K562 (cell line): ENCODE measurements at regions not wholly inside any gene's neighbourhood (a gene's known extent, or its start where the extent isn't known, plus 50 kb on each side); places are given as distances from the start of the nearest gene placed in this dataset.

ENCODE experiments used
- ATAC-seq: fragments of 200-7000 bp; cut with Tn5 transposase; 3 replicates; pipeline ENCODE4 v1.9.1; 2020; ENCODE audit warnings: moderate library complexity
- BruUV-seq: library from RNA; stranded (reverse); fragments of 400-500 nt; replicated peaks from 2 replicates; lab custom pipeline; 2021; lab: Mats Ljungman, UMichigan
- CTCF ChIA-PET: fragments of 300-600 bp; formaldehyde crosslinking; extraction: SDS; loops from one replicate; lab custom pipeline; 2021; ENCODE audit warnings: low intra/inter-chr PET ratio; lab: Yijun Ruan, JAX
- POLR2A ChIA-PET: fragments of 300-600, 350-650 bp; sonication (Branson Sonifier 250); formaldehyde crosslinking; extraction: SDS; loops from one replicate; lab custom pipeline; 2021; ENCODE audit warnings: antibody characterized with exemption, inconsistent platforms; lab: Yijun Ruan, JAX
- DNase-seq, 4 experiments: peaks; one replicate each; pipeline versions ENCODE4 v3.0.0 to v3.0.0-alpha.2; 2011 to 2018; ENCODE audit warnings: low spot score in 3 of 4, mixed read lengths in 3 of 4; ENCODE audit errors: extremely low read depth in 1 of 4
- FAIRE-seq: peaks from 2 replicates; lab custom pipeline; 2011; peaks lifted over from hg19 to GRCh38; lab: Jason Lieb, UNC
- H2AFZ ChIP-seq: 2 replicates; pipeline ENCODE4 v1.6.0; 2011; ENCODE audit warnings: low read depth, low read length, control low read depth, inconsistent platforms
- H3K27ac ChIP-seq: fragments of 200-600 bp; 3 replicates; pipeline ENCODE4 v1.8.0; 2011; ENCODE audit warnings: low read depth, mild to moderate bottlenecking, control low read depth, inconsistent platforms, low read length, moderate library complexity, mixed read lengths; ENCODE audit errors: extremely low read depth
- H3K27me3 ChIP-seq, 2 experiments: fragments of 300-600 bp in 1 of 2; 2 replicates in 1 of 2; 3 replicates in 1 of 2; pipeline versions ENCODE4 v1.6.0 to v1.8.0; 2011; ENCODE audit warnings: inconsistent platforms in 2 of 2, low read length in 2 of 2, mild to moderate bottlenecking in 1 of 2, mixed read lengths in 1 of 2, moderate library complexity in 1 of 2; ENCODE audit not compliant: control insufficient read depth in 2 of 2, insufficient read depth in 2 of 2
- H3K36me3 ChIP-seq: fragments of 300-600 bp; 3 replicates; pipeline ENCODE4 v1.8.0; 2011; ENCODE audit warnings: mild to moderate bottlenecking, low read length, inconsistent platforms; ENCODE audit not compliant: control insufficient read depth, insufficient read depth
- H3K4me1 ChIP-seq, 2 experiments: fragments of 200-600 bp in 1 of 2; replicated peaks in 1 of 2; 2 replicates in 1 of 2; 3 replicates in 1 of 2; pipeline versions ENCODE4 v1.5.1 to v1.8.0; 2011; ENCODE audit warnings: inconsistent platforms in 2 of 2, low read length in 2 of 2, mild to moderate bottlenecking in 1 of 2, mixed read lengths in 1 of 2, moderate library complexity in 1 of 2; ENCODE audit not compliant: control insufficient read depth in 2 of 2, insufficient read depth in 2 of 2
- H3K4me2 ChIP-seq: 2 replicates; pipeline ENCODE4 v1.6.1; 2011; ENCODE audit warnings: low read length, control low read depth, inconsistent platforms, mixed read lengths; ENCODE audit not compliant: insufficient read depth
- H3K4me3 ChIP-seq: fragments of 200-600 bp; sonication (generic), shearing (Covaris generic); 2 replicates; pipeline ENCODE4 v1.5.1; 2016; ENCODE audit warnings: control low read depth, inconsistent platforms
- H3K79me2 ChIP-seq: fragments of 200-600 bp; 3 replicates; pipeline ENCODE4 v1.8.0; 2011; ENCODE audit warnings: low read length, inconsistent platforms; ENCODE audit not compliant: control insufficient read depth, insufficient read depth
- H3K9ac ChIP-seq, 2 experiments: 2 replicates each; pipeline versions ENCODE4 v1.6.0 to v1.6.1; 2011; ENCODE audit warnings: low read depth in 2 of 2, low read length in 2 of 2, control low read depth in 1 of 2, inconsistent platforms in 1 of 2, mild to moderate bottlenecking in 1 of 2, mixed read lengths in 1 of 2; ENCODE audit not compliant: insufficient read depth in 1 of 2
- H3K9me1 ChIP-seq: one replicate; pipeline ENCODE4 v1.6.0; 2011; ENCODE audit warnings: inconsistent platforms, mild to moderate bottlenecking, low read length, moderate library complexity; ENCODE audit not compliant: control insufficient read depth, insufficient read depth
- H3K9me3 ChIP-seq: replicated peaks from 2 replicates; pipeline ENCODE4 v1.5.1; 2011; ENCODE audit warnings: low read depth, low read length, inconsistent platforms; ENCODE audit not compliant: control insufficient read depth, insufficient read depth
- H4K20me1 ChIP-seq: replicated peaks from 2 replicates; pipeline ENCODE4 v1.6.1; 2011; ENCODE audit warnings: low read length, inconsistent platforms, mixed read lengths; ENCODE audit not compliant: control insufficient read depth, insufficient read depth
- C11orf30 ChIP-seq: fragments of 450-650 bp; IDR thresholded peaks from 2 replicates; pipeline ENCODE4 v1.6.1; 2016; ENCODE audit warnings: low read depth, mild to moderate bottlenecking
- CBFA2T2 ChIP-seq: fragments of 450-650 bp; conservative IDR thresholded peaks from 2 replicates; pipeline ENCODE4 v1.6.1; 2017; ENCODE audit warnings: mild to moderate bottlenecking
- CBX5 ChIP-seq: IDR thresholded peaks from 2 replicates; pipeline ENCODE4 v1.6.1; 2014; ENCODE audit warnings: low read depth, borderline replicate concordance
- ELF2 ChIP-seq: fragments of 250-450 bp; sonication (Bioruptor Pico); IDR thresholded peaks from 2 replicates; pipeline ENCODE4 v1.5.0; 2021; ENCODE audit warnings: mild to moderate bottlenecking
- HDAC8 ChIP-seq: fragments of 450-650 bp; IDR thresholded peaks from 2 replicates; pipeline ENCODE4 v1.6.1; 2016; ENCODE audit warnings: mild to moderate bottlenecking, missing genetic modification characterization, moderate library complexity, missing compliant biosample characterization
- HEY1 ChIP-seq: fragments of 250-450 bp; sonication (Bioruptor Pico); IDR thresholded peaks from 2 replicates; pipeline ENCODE4 v1.5.0; 2020; ENCODE audit warnings: mild to moderate bottlenecking, moderate library complexity, borderline replicate concordance
- IFI16 ChIP-seq: fragments of 250-450 bp; sonication (Bioruptor Pico); IDR thresholded peaks from 2 replicates; pipeline ENCODE4 v2.1.2; 2022; ENCODE audit warnings: mild to moderate bottlenecking, inconsistent platforms
- KHSRP ChIP-seq: fragments of 450-650 bp; IDR thresholded peaks from 2 replicates; pipeline ENCODE4 v1.6.1; 2017
- PTTG1 ChIP-seq: fragments of 450-650 bp; IDR thresholded peaks from 2 replicates; pipeline ENCODE4 v1.6.1; 2016; ENCODE audit warnings: low read depth, mild to moderate bottlenecking, missing genetic modification characterization, missing compliant biosample characterization
- SIX5 ChIP-seq, 2 experiments: IDR thresholded peaks; 2 replicates each; pipeline ENCODE4 v1.6.1; 2011; ENCODE audit warnings: low read length in 2 of 2, borderline replicate concordance in 1 of 2, low read depth in 1 of 2, mild to moderate bottlenecking in 1 of 2, moderate library complexity in 1 of 2; ENCODE audit not compliant: insufficient read depth in 1 of 2
- TEAD4 ChIP-seq, 2 experiments: sonication (generic) in 1 of 2; formaldehyde crosslinking in 1 of 2; IDR thresholded peaks; 2 replicates each; pipeline versions ENCODE4 v1.6.1 to v1.8.0; 2012 to 2022; ENCODE audit warnings: borderline replicate concordance in 1 of 2, inconsistent platforms in 1 of 2, low read length in 1 of 2, mild to moderate bottlenecking in 1 of 2, missing genetic modification reagents in 1 of 2
- ZFX ChIP-seq: sonication (generic); formaldehyde crosslinking; IDR thresholded peaks from 2 replicates; pipeline ENCODE4 v1.8.0; 2022; ENCODE audit warnings: mild to moderate bottlenecking, missing genetic modification reagents, moderate library complexity
- ZNF780A ChIP-seq: fragments of 250-450 bp; sonication (Bioruptor Pico); IDR thresholded peaks from 2 replicates; pipeline ENCODE4 v1.5.0; 2021; ENCODE audit warnings: mild to moderate bottlenecking
- whole genome bisulfite sequencing: fragments of 100-300 bp; shearing (Covaris generic); methylation state at CpG from one replicate; pipeline ENCODE4 v1.1.6; 2016; ENCODE audit warnings: low coverage, mixed read lengths; ENCODE audit not compliant: insufficient coverage; ENCODE audit errors: missing lambda C conversion rate; 5-methylcytosine and 5-hydroxymethylcytosine counted together
- in situ Hi-C: fragments of 300-500 bp; cut with MboI; formaldehyde crosslinking; loops from 4 replicates; pipeline ENCODE4 v1.15.0; 2018; ENCODE audit warnings: inconsistent platforms, mixed read lengths
- intact Hi-C: fragments of 100-400 bp; cut with micrococcal nuclease; formaldehyde crosslinking; loops from 2 replicates; pipeline ENCODE4 v1.14.2; 2022
- TF ChIP-seq, protein P1 (sequence below): fragments of 250-450 bp; sonication (Bioruptor Pico); IDR thresholded peaks from 2 replicates; pipeline ENCODE4 v1.5.0; 2021
- TF ChIP-seq, protein P2 (sequence below): sonication (generic); formaldehyde crosslinking; IDR thresholded peaks from 2 replicates; pipeline ENCODE4 v1.8.1; 2023; ENCODE audit warnings: mild to moderate bottlenecking, missing genetic modification reagents
- TF ChIP-seq, protein P3 (sequence below): fragments of 450-650 bp; IDR thresholded peaks from 2 replicates; pipeline ENCODE4 v1.6.1; 2014; ENCODE audit warnings: low read depth, mild to moderate bottlenecking, moderate library complexity, borderline replicate concordance

DNA sequence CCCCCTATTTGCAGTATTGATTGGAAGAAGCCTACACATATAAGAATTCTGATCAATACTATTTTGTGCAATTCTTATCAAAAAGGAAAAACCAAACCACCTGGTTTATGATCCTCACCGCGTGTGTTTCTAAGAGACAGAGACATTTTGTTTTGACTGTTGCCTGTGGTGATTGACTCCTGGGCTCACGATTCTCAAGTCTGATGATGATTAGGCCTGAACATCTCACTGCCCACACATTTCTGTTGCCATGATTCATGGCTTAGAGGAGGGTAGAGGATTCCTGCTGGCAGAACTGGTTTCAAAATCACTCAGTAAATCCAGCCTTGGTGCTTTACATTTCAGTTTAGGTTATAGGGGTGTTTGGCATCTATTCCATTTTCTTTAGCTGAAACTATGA, 88.3 kb upstream of the UBE3A start:
- no peaks in the 10 kb centered on the region for H3K9me3 ChIP-seq
- H3K36me3 ChIP-seq = no peaks in the 10 kb centered on the region
- no peak for FAIRE-seq
- H3K4me1 ChIP-seq = no peaks in the 10 kb centered on the region
- no peak overlapping the region for H2AFZ ChIP-seq
- H3K27ac ChIP-seq = no peak overlapping the region
- in situ Hi-C loops = no loop called here
- ChIA-PET CTCF (no interaction called here), POLR2A (no interaction called here)
- H4K20me1 ChIP-seq = no peaks in the 10 kb centered on the region
- 0% methylated on average over 3 of the region's 3 CpGs for WGBS
- H3K27me3 ChIP-seq = peaks cover 0 to 10% of the 10 kb centered on the region in 2 experiments; a peak in 1 of 5 replicates
- no peak for DNase-seq
- H3K9me1 ChIP-seq = no peaks in the 10 kb centered on the region
- no peak for TF ChIP-seq HDAC8 (tag)
- no peak for TF ChIP-seq PTTG1 (tag)
- no peak for TF ChIP-seq C11orf30
- TF ChIP-seq, protein P1, sequence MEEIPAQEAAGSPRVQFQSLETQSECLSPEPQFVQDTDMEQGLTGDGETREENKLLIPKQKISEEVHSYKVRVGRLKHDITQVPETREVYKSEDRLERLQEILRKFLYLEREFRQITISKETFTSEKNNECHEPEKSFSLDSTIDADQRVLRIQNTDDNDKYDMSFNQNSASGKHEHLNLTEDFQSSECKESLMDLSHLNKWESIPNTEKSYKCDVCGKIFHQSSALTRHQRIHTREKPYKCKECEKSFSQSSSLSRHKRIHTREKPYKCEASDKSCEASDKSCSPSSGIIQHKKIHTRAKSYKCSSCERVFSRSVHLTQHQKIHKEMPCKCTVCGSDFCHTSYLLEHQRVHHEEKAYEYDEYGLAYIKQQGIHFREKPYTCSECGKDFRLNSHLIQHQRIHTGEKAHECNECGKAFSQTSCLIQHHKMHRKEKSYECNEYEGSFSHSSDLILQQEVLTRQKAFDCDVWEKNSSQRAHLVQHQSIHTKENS (CRISPR knock-in tag) = no peak
- no peak for TF ChIP-seq SIX5 (IDR thresholded peaks at IDR 0.05; ENCODE audit: borderline replicate concordance in 1 of 2, insufficient read depth in 1 of 2, low read depth in 1 of 2, low read length in 2 of 2)
- TF ChIP-seq ZNF780A (CRISPR knock-in tag) = no peak
- no peak for TF ChIP-seq CBFA2T2
- no peak for TF ChIP-seq KHSRP
- no peak for TF ChIP-seq IFI16 (CRISPR knock-in tag)
- no peak for TF ChIP-seq CBX5
- no peak for TF ChIP-seq ZFX (CRISPR knock-in tag)
- no peak for TF ChIP-seq TEAD4 (IDR thresholded peaks at IDR 0.05; ENCODE audit: low read length)
- no peak for TF ChIP-seq TEAD4 (CRISPR knock-in tag; IDR thresholded peaks at IDR 0.05; ENCODE audit: borderline replicate concordance)
- TF ChIP-seq, protein P2, sequence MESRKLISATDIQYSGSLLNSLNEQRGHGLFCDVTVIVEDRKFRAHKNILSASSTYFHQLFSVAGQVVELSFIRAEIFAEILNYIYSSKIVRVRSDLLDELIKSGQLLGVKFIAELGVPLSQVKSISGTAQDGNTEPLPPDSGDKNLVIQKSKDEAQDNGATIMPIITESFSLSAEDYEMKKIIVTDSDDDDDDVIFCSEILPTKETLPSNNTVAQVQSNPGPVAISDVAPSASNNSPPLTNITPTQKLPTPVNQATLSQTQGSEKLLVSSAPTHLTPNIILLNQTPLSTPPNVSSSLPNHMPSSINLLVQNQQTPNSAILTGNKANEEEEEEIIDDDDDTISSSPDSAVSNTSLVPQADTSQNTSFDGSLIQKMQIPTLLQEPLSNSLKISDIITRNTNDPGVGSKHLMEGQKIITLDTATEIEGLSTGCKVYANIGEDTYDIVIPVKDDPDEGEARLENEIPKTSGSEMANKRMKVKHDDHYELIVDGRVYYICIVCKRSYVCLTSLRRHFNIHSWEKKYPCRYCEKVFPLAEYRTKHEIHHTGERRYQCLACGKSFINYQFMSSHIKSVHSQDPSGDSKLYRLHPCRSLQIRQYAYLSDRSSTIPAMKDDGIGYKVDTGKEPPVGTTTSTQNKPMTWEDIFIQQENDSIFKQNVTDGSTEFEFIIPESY = no peak
- TF ChIP-seq, protein P3, sequence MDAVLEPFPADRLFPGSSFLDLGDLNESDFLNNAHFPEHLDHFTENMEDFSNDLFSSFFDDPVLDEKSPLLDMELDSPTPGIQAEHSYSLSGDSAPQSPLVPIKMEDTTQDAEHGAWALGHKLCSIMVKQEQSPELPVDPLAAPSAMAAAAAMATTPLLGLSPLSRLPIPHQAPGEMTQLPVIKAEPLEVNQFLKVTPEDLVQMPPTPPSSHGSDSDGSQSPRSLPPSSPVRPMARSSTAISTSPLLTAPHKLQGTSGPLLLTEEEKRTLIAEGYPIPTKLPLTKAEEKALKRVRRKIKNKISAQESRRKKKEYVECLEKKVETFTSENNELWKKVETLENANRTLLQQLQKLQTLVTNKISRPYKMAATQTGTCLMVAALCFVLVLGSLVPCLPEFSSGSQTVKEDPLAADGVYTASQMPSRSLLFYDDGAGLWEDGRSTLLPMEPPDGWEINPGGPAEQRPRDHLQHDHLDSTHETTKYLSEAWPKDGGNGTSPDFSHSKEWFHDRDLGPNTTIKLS = no peak
- no peak for TF ChIP-seq ELF2
- no peak for TF ChIP-seq HEY1 (CRISPR knock-in tag)
- no peak overlapping the region for H3K4me2 ChIP-seq
- ATAC-seq = no peak
- no peaks in the 10 kb centered on the region for H3K79me2 ChIP-seq
- H3K9ac ChIP-seq = no peak overlapping the region
- no TSS peak for BruUV-seq
- H3K4me3 ChIP-seq = no peak overlapping the region
- intact Hi-C loops = no loop called here
